PFSK-1 (cell line): ENCODE measurements at regions not wholly inside any gene's neighbourhood (a gene's known extent, or its start where the extent isn't known, plus 50 kb on each side); places are given as distances from the start of the nearest gene placed in this dataset.

Experiments used
- FOXP2 ChIP-seq: optimal IDR thresholded peaks from 2 replicates; pipeline ENCODE3; 2011; ENCODE audit warnings: borderline replicate concordance, control low read depth, inconsistent platforms; ENCODE audit not compliant: insufficient read depth; ENCODE audit errors: extremely low read length, extremely low read depth
- POLR2AphosphoS5 ChIP-seq: IDR thresholded peaks from 2 replicates; pipeline ENCODE4 v1.6.1; 2012; ENCODE audit warnings: low read depth, mild to moderate bottlenecking, control low read depth, low read length, moderate library complexity
- SIN3A ChIP-seq: IDR thresholded peaks from 2 replicates; pipeline ENCODE4 v1.6.1; 2012; ENCODE audit warnings: mild to moderate bottlenecking, low read length, moderate library complexity, borderline replicate concordance; ENCODE audit not compliant: insufficient read depth
- TAF1 ChIP-seq: IDR thresholded peaks from 2 replicates; pipeline ENCODE4 v1.6.1; 2012; ENCODE audit warnings: low read length, control low read depth, borderline replicate concordance; ENCODE audit not compliant: insufficient read depth
- TF ChIP-seq, protein P1 (sequence below), 2 experiments: IDR thresholded peaks; 2 replicates each; pipeline versions ENCODE4 v1.6.1 to v1.8.0; 2011 to 2012; ENCODE audit warnings: low read depth in 2 of 2, low read length in 2 of 2, control low read depth in 1 of 2, inconsistent platforms in 1 of 2, mild to moderate bottlenecking in 1 of 2, moderate library complexity in 1 of 2; ENCODE audit not compliant: insufficient read depth in 1 of 2

GRCh38 chr15:92745845-92746271 lies 90.3 kb upstream of the FAM174B start:
- TF ChIP-seq SIN3A (no peak), POLR2AphosphoS5 (no peak), FOXP2 (no peak), TAF1 (no peak)
- TF ChIP-seq, protein P1, sequence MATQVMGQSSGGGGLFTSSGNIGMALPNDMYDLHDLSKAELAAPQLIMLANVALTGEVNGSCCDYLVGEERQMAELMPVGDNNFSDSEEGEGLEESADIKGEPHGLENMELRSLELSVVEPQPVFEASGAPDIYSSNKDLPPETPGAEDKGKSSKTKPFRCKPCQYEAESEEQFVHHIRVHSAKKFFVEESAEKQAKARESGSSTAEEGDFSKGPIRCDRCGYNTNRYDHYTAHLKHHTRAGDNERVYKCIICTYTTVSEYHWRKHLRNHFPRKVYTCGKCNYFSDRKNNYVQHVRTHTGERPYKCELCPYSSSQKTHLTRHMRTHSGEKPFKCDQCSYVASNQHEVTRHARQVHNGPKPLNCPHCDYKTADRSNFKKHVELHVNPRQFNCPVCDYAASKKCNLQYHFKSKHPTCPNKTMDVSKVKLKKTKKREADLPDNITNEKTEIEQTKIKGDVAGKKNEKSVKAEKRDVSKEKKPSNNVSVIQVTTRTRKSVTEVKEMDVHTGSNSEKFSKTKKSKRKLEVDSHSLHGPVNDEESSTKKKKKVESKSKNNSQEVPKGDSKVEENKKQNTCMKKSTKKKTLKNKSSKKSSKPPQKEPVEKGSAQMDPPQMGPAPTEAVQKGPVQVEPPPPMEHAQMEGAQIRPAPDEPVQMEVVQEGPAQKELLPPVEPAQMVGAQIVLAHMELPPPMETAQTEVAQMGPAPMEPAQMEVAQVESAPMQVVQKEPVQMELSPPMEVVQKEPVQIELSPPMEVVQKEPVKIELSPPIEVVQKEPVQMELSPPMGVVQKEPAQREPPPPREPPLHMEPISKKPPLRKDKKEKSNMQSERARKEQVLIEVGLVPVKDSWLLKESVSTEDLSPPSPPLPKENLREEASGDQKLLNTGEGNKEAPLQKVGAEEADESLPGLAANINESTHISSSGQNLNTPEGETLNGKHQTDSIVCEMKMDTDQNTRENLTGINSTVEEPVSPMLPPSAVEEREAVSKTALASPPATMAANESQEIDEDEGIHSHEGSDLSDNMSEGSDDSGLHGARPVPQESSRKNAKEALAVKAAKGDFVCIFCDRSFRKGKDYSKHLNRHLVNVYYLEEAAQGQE (IDR thresholded peaks at IDR 0.05; ENCODE audit: insufficient read depth in 1 of 2, low read depth in 2 of 2, low read length in 2 of 2) = no peak

- TF ChIP-seq TAF1 (no peak), FOXP2 (no peak), POLR2AphosphoS5 (no peak), SIN3A (no peak)
- TF ChIP-seq, protein P1 (IDR thresholded peaks at IDR 0.05; ENCODE audit: insufficient read depth in 1 of 2, low read depth in 2 of 2, low read length in 2 of 2) = no peak
Measured at GRCh38 chr15:92747047-92747446, 91.5 kb upstream of the FAM174B start.

- no peak for TF ChIP-seq FOXP2
- TF ChIP-seq, protein P1 (IDR thresholded peaks at IDR 0.05; ENCODE audit: insufficient read depth in 1 of 2, low read depth in 2 of 2, low read length in 2 of 2) = no peak
- no peak for TF ChIP-seq TAF1
- TF ChIP-seq SIN3A = no peak
Measured at GRCh38 chr15:92749216-92749615, 93.6 kb upstream of the FAM174B start.

GRCh38 chr15:92749946-92750345 lies 94.4 kb upstream of the FAM174B start:
- TF ChIP-seq POLR2AphosphoS5 (no peak), SIN3A (no peak)

GRCh38 chr15:92751528-92751927 lies 96.0 kb upstream of the FAM174B start:
- TF ChIP-seq, protein P1 (IDR thresholded peaks at IDR 0.05; ENCODE audit: insufficient read depth in 1 of 2, low read depth in 2 of 2, low read length in 2 of 2) = no peak
- no peak for TF ChIP-seq TAF1
- no peak for TF ChIP-seq FOXP2
- no peak for TF ChIP-seq POLR2AphosphoS5
- no peak for TF ChIP-seq SIN3A
